HG02870 (cell line): ENCODE measurements at regions not wholly inside any gene's neighbourhood (a gene's known extent, or its start where the extent isn't known, plus 50 kb on each side); places are given as distances from the start of the nearest gene placed in this dataset.
"Not testable (repeated sequence)": the region's sequence is repeated elsewhere in the genome, so short reads cannot be mapped to it uniquely, and the experiment has no call there.

Experiments used
- ATAC-seq: cut with Tn5 transposase; IDR thresholded peaks from one replicate; pipeline ENCODE4 v1.9.1; 2021; ENCODE audit warnings: mild to moderate bottlenecking, moderate library complexity; ENCODE audit not compliant: unreplicated experiment

DNA sequence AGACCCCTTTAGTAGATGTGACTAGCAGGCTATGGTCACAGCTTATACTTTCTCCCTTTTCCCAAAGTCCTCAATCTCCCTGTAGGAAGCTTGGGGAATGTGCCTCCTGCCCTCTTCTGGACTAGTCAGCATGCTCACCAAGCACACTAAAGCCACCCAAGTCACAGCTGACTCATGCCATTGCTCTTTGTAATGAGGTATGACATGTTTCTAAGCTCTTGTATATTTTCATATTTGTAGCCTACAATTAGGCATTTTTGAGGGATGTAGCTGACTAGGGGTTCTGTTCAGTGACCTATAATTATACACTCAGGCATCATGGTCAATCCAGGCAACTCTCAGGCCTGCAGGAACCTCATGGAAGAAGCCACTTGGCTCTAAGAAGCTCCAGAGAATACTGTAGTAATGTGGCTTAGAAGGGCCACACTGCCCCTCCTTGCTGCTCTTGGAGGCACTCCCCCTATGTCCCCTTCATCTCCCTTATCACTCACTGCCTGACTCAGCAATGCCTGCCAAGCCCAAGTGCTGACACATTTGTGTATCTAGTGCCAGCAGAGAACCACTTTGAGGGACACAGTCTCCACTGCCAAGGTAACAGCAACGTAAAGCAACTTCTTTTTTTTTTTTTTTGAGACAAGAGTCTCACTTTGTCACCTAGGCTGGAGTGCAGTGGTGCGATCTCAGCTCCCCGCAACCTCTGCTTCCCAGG, 86.2 kb downstream of the RPL27A start:
- ATAC-seq, result no peak

DNA sequence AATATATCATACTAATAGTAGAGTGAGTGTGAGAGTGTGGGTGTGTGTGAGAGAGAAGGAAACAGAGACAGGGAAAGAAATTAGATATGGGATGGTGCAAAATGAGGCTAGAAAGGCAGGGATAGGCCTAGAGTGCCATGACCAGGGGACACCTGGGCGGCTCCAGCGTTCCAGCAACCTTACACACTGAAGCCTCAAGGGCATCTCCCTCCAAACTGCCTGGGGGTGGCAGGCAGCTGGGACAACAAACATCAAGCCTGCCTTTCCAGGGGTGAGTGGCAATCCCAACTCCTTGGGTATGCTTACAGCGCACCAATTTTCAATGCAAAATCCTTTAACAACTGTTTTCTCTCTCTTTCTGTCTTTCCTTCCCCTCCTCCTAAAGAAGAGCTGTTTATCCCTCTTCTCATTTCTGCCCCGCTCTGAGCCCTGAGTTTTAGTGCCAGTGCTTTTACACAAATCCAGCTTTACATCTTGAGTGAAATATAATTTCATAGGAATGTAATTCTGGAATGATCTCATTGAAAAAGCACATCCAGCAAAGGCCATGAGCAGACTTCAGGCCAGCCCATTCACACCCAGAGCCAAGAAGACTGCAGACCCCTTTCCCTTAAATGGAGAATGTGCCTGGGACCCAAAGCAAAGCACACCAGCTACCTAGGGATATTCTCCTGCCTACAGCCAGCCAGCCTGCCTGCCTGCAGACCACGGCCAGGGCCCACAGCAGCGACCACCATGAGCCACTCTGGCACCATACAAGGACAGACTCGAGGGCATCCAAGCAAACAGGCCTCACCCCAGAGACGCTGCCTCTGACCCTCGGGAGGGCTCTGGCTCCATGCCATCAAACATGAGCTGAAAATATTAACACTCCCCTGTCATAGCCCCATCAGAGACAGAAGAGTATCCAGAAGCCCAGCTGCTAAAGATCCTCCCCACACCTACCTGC, 90.3 kb downstream of the RPL27A start:
- ATAC-seq, result no peak

- no peak for ATAC-seq
These were observed 91.4 kb downstream of the RPL27A start for GRCh38 chr11:8773916-8774539.

GRCh38 chr11:8774916-8775315, 92.3 kb downstream of the RPL27A start:
- ATAC-seq, result not testable (repeated sequence)

GRCh38 chr11:8775332-8775731, 92.7 kb downstream of the RPL27A start:
- no peak for ATAC-seq

- no peak for ATAC-seq
These were observed 93.1 kb downstream of the RPL27A start for GRCh38 chr11:8775734-8776133.

GRCh38 chr11:8776209-8776608, 93.6 kb downstream of the RPL27A start:
- ATAC-seq, result no peak

GRCh38 chr11:8777907-8778767, 95.5 kb downstream of the RPL27A start:
- peak; percentile 80 for ATAC-seq

- ATAC-seq, result no peak
These were observed 96.5 kb downstream of the RPL27A start for GRCh38 chr11:8779107-8779506.

DNA sequence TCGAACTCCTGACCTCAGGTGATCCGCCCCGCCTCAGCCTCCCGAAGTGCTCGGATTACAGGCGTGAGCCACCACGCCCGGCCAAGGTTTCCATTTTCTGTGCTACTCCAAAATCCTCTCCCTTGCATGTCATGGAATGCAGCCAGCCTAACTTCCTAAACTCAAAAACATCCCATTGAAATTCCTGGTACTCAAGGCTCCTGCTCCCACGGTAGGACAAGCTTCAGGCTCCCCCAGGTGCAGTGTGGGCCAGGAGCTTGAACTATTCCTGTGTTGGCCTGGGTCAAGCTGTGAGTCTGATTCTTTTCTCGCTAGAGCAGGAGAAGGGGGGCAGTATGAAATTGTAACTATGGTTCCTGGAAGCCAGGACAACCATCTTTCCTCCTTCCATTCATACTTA, 97.1 kb downstream of the RPL27A start:
- no peak for ATAC-seq

- ATAC-seq, result no peak
These were observed 102.4 kb downstream of the RPL27A start for GRCh38 chr11:8784954-8785353.

DNA sequence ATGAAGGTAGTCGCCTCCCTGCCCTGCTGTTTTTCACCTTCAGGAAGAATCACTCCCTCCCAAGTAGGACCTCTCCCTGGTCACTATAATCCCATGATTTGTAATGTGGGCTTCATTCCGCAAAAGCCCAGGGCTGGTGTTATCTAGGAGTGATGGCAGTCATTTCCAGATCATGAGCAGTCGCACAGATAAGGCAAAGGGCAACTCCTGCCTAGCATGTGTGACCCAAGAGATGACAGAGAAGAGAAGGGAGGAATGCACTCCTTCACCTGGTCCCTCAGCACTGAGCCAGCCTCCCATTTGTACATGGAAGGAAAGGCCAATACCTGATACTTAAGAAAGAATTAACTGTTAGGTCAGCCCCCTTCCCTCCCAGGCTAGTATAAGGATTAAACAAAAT, 102.9 kb downstream of the RPL27A start:
- ATAC-seq, result no peak

- no peak for ATAC-seq
These were observed 103.4 kb downstream of the RPL27A start for GRCh38 chr11:8785998-8786397.

DNA sequence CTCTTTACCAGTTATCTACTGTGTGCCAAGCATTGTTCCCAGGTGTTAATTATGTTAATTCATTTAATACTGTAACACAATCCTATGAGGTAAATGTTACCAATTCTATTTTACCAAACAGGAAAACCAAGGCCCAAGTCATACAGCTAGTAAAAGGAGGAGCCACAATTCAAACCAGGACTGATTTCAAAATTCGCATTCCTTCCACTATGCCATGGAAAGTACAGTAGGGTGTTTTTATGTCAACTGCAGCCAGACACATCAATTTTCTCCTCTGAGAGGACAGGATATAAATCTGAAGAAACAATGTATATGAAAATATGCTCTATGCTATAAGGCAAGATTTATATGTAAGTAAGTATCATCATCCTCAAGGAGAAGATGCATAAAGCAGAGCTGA, 104.3 kb downstream of the RPL27A start:
- ATAC-seq, result no peak

- ATAC-seq, result no peak
These were observed 104.8 kb downstream of the RPL27A start for GRCh38 chr11:8787372-8787771.

- no peak for ATAC-seq
These were observed 106.0 kb downstream of the RPL27A start for GRCh38 chr11:8788616-8789015.

- ATAC-seq, result no peak
These were observed 107.3 kb downstream of the RPL27A start for GRCh38 chr11:8789864-8790263.

DNA sequence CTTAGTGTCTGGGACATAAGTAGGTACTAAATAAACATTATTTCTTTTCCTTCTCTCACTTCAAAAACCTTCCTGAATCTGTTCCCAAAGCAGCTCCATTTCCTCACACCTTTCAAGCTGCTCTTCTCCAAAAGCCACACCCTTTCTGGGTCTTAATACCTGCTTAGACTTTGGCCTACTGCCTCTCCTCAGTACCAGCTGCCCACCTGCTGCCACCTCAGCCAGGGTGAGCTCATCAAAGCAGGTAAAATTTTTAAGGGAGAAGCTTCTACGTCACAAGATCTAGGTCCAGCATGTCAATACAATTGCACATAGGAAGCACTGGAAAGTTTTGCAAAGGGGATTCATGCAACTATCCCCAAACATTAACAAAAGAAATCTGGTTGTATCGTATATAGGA, 108.4 kb downstream of the RPL27A start:
- ATAC-seq, result no peak

- no peak for ATAC-seq
These were observed 110.1 kb downstream of the RPL27A start for GRCh38 chr11:8792710-8793109.

DNA sequence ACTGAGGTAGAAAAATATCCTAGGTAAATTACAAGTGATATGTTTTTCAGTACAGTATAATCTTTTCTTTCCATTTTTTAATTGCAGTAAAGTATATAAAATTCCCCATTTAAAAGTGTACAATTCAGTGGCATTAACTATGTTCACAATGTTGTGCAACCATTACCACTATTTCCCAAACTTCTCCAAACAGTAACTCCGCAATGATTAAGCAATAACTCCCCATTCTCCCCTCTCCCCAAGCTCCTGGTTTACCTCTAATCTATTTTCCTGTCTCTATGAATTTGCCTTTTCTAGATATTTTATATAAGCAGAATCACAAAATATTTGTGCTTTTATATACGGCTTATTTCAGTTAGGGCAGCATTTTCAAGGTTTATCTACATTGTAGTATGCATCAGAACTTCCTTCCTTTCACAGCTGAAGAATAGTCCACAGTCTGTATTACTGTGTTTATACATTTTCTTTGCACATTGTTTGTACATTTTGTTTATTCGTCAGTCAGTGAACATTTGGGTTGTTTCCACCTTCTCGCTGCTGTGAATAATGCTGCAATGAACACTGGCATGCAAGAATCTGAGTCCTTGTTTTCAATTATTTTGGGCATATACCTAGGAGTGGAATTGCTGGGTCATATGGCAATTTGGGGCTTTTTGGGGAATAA, 110.7 kb downstream of the RPL27A start:
- ATAC-seq, result no peak
